Left ventricle myocardium superior (tissue), 1 donor: ENCODE measurements at regions not wholly inside any gene's neighbourhood (a gene's known extent, or its start where the extent isn't known, plus 50 kb on each side); places are given as distances from the start of the nearest gene placed in this dataset.

Experiments used
- ATAC-seq: fragments of 200-7000 bp; cut with Tn5 transposase; one replicate; pipeline ENCODE4 v1.9.1; 2020; ENCODE audit warnings: mild to moderate bottlenecking, moderate library complexity
- DNase-seq: peaks from one replicate; pipeline ENCODE4 v3.0.0-alpha.2; 2020
- intact Hi-C: fragments of 100-400 bp; cut with micrococcal nuclease; formaldehyde crosslinking; loops from one replicate; pipeline ENCODE4 v1.11.0; 2022
- donor health status: DM: no; HTN: yes; CAD: no; lungs with severe emphysema.

- ATAC-seq (no peak), DNase-seq (no peak)
- intact Hi-C loops, result no loop called here
These were observed 50.0 kb upstream of the PRELP start for GRCh38 chr1:203425663-203425975.
